ENCODE measurements at regions not wholly inside any gene's neighbourhood (a gene's known extent, or its start where the extent isn't known, plus 50 kb on each side); places are given as distances from the start of the nearest gene placed in this dataset.
A peak's percentile ranks its signal among the peaks of the same experiment; 100 is the strongest.

- H3K27me3 ChIP-seq (ENCODE audit: insufficient read depth, insufficient read length), result no peaks in the 10 kb centered on the region
- H3K4me1 ChIP-seq (ENCODE audit: insufficient read depth, insufficient read length), result no peaks in the 10 kb centered on the region
- H3K9ac ChIP-seq (ENCODE audit: insufficient read length, low read depth), result no peak overlapping the region
- no peak overlapping the region for H3K4me3 ChIP-seq (ENCODE audit: insufficient read length, low read depth)
- DNase-seq (ENCODE audit: low read depth, low spot score), result no peak
- H3K9me3 ChIP-seq (ENCODE audit: insufficient read depth, low read length), result peaks cover 7% of the 10 kb centered on the region; the same call in 1 of the 2 replicates
- TF ChIP-seq ZNF274 (IDR thresholded peaks at IDR 0.05; ENCODE audit: low read depth, low read length) (no peak), YY1 (IDR thresholded peaks at IDR 0.05; ENCODE audit: insufficient read depth, insufficient read length) (no peak), SUZ12 (IDR thresholded peaks at IDR 0.05; ENCODE audit: extremely low read depth, insufficient read depth, insufficient read length) (no peak)
- no peaks in the 10 kb centered on the region for H3K36me3 ChIP-seq (ENCODE audit: insufficient read depth, insufficient read length, low read length)
Measured at GRCh38 chr14:22336031-22336430, 253.0 kb downstream of the DAD1 start.

- Histone ChIP-seq H3K36me3 (ENCODE audit: insufficient read depth, insufficient read length, low read length) (no peaks in the 10 kb centered on the region), H3K9ac (ENCODE audit: insufficient read length, low read depth) (no peak overlapping the region), H3K4me1 (ENCODE audit: insufficient read depth, insufficient read length) (no peaks in the 10 kb centered on the region), H3K9me3 (ENCODE audit: insufficient read depth, low read length) (peaks cover 18% of the 10 kb centered on the region), H3K4me3 (ENCODE audit: insufficient read length, low read depth) (no peak overlapping the region), H3K27me3 (ENCODE audit: insufficient read depth, insufficient read length) (no peaks in the 10 kb centered on the region)
- TF ChIP-seq SUZ12 (IDR thresholded peaks at IDR 0.05; ENCODE audit: extremely low read depth, insufficient read depth, insufficient read length) (no peak), ZNF274 (IDR thresholded peaks at IDR 0.05; ENCODE audit: low read depth, low read length) (no peak), YY1 (IDR thresholded peaks at IDR 0.05; ENCODE audit: insufficient read depth, insufficient read length) (no peak)
- DNase-seq (ENCODE audit: low read depth, low spot score), result no peak
Measured at GRCh38 chr14:22334627-22335026, 254.4 kb downstream of the DAD1 start.

GRCh38 chr14:22334275-22334577 is 254.8 kb downstream of the DAD1 start:
- no peak for TF ChIP-seq YY1 (IDR thresholded peaks at IDR 0.05; ENCODE audit: insufficient read depth, insufficient read length)
- TF ChIP-seq SUZ12 (IDR thresholded peaks at IDR 0.05; ENCODE audit: extremely low read depth, insufficient read depth, insufficient read length), result no peak
- no peak for TF ChIP-seq ZNF274 (IDR thresholded peaks at IDR 0.05; ENCODE audit: low read depth, low read length)
- H3K9ac ChIP-seq (ENCODE audit: insufficient read length, low read depth), result no peak overlapping the region
- no peak for DNase-seq (ENCODE audit: low read depth, low spot score)

GRCh38 chr14:22333422-22334274 is 255.4 kb downstream of the DAD1 start:
- peak; percentile 28 for DNase-seq (ENCODE audit: low read depth, low spot score)

More at GRCh38 chr14:22334275-22334577, 254.8 kb downstream of the DAD1 start:
- Histone ChIP-seq H3K9me3 (ENCODE audit: insufficient read depth, low read length) (peaks cover 22% of the 10 kb centered on the region), H3K4me3 (ENCODE audit: insufficient read length, low read depth) (no peak overlapping the region), H3K36me3 (ENCODE audit: insufficient read depth, insufficient read length, low read length) (no peaks in the 10 kb centered on the region), H3K4me1 (ENCODE audit: insufficient read depth, insufficient read length) (no peaks in the 10 kb centered on the region), H3K27me3 (ENCODE audit: insufficient read depth, insufficient read length) (no peaks in the 10 kb centered on the region)

GRCh38 chr14:22332686-22333421 is 256.2 kb downstream of the DAD1 start:
- Histone ChIP-seq H3K9me3 (ENCODE audit: insufficient read depth, low read length) (peaks cover 35% of the 10 kb centered on the region), H3K36me3 (ENCODE audit: insufficient read depth, insufficient read length, low read length) (no peaks in the 10 kb centered on the region), H3K4me1 (ENCODE audit: insufficient read depth, insufficient read length) (no peaks in the 10 kb centered on the region), H3K9ac (ENCODE audit: insufficient read length, low read depth) (no peak overlapping the region), H3K4me3 (ENCODE audit: insufficient read length, low read depth) (no peak overlapping the region), H3K27me3 (ENCODE audit: insufficient read depth, insufficient read length) (no peaks in the 10 kb centered on the region)
- DNase-seq (ENCODE audit: low read depth, low spot score), result no peak
- TF ChIP-seq YY1 (IDR thresholded peaks at IDR 0.05; ENCODE audit: insufficient read depth, insufficient read length) (no peak), SUZ12 (IDR thresholded peaks at IDR 0.05; ENCODE audit: extremely low read depth, insufficient read depth, insufficient read length) (no peak), ZNF274 (IDR thresholded peaks at IDR 0.05; ENCODE audit: low read depth, low read length) (no peak)

More at GRCh38 chr14:22333422-22334274, 255.4 kb downstream of the DAD1 start:
- H3K4me3 ChIP-seq (ENCODE audit: insufficient read length, low read depth), result no peak overlapping the region
- no peak overlapping the region for H3K9ac ChIP-seq (ENCODE audit: insufficient read length, low read depth)
- H3K27me3 ChIP-seq (ENCODE audit: insufficient read depth, insufficient read length), result no peaks in the 10 kb centered on the region
- H3K4me1 ChIP-seq (ENCODE audit: insufficient read depth, insufficient read length), result no peaks in the 10 kb centered on the region
- no peaks in the 10 kb centered on the region for H3K36me3 ChIP-seq (ENCODE audit: insufficient read depth, insufficient read length, low read length)
- TF ChIP-seq ZNF274 (IDR thresholded peaks at IDR 0.05; ENCODE audit: low read depth, low read length), result no peak
- no peak for TF ChIP-seq YY1 (IDR thresholded peaks at IDR 0.05; ENCODE audit: insufficient read depth, insufficient read length)
- TF ChIP-seq SUZ12 (IDR thresholded peaks at IDR 0.05; ENCODE audit: extremely low read depth, insufficient read depth, insufficient read length), result no peak
- H3K9me3 ChIP-seq (ENCODE audit: insufficient read depth, low read length), result peaks cover 27% of the 10 kb centered on the region

- Histone ChIP-seq H3K36me3 (ENCODE audit: insufficient read depth, insufficient read length, low read length) (no peaks in the 10 kb centered on the region), H3K4me3 (ENCODE audit: insufficient read length, low read depth) (no peak overlapping the region), H3K4me1 (ENCODE audit: insufficient read depth, insufficient read length) (no peaks in the 10 kb centered on the region), H3K27me3 (ENCODE audit: insufficient read depth, insufficient read length) (no peaks in the 10 kb centered on the region), H3K9me3 (ENCODE audit: insufficient read depth, low read length) (peaks cover 46% of the 10 kb centered on the region), H3K9ac (ENCODE audit: insufficient read length, low read depth) (no peak overlapping the region)
- TF ChIP-seq ZNF274 (IDR thresholded peaks at IDR 0.05; ENCODE audit: low read depth, low read length) (no peak), YY1 (IDR thresholded peaks at IDR 0.05; ENCODE audit: insufficient read depth, insufficient read length) (no peak), SUZ12 (IDR thresholded peaks at IDR 0.05; ENCODE audit: extremely low read depth, insufficient read depth, insufficient read length) (no peak)
- DNase-seq (ENCODE audit: low read depth, low spot score), result no peak
Measured at GRCh38 chr14:22329371-22329770, 259.7 kb downstream of the DAD1 start.

All from NT2/D1 (cell line).